GM18507 (cell line): ENCODE measurements at regions not wholly inside any gene's neighbourhood (a gene's known extent, or its start where the extent isn't known, plus 50 kb on each side); places are given as distances from the start of the nearest gene placed in this dataset.
A peak's percentile ranks its signal among the peaks of the same experiment; 100 is the strongest.

ENCODE experiments used
- DNase-seq: peaks from one replicate; pipeline ENCODE4 v3.0.0; 2011; ENCODE audit warnings: low read depth; ENCODE audit not compliant: insufficient read length; ENCODE audit errors: extremely low spot score
- FAIRE-seq: peaks from 2 replicates; lab custom pipeline; 2011; peaks lifted over from hg19 to GRCh38; lab: Jason Lieb, UNC

DNA sequence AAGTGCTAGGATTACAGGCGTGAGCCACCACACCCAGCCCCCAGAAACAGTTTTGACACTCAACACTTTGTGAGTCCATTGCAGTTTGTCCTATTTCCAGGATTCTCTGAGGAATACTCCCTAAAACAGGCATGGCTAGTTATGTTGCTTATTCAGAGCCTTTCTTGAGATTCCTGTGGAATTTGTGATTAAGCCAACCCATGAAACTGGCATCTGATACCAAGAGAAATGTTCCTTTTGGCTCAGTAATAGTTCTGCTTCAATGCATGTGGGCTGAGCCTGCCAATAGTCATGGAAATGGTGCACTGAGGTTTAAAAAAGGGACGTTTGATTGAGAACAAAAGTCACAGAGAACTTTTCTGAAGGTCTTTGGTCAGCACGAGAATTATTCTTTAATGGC is 241.7 kb downstream of the PPP1R2C start:
- DNase-seq (no peak), FAIRE-seq (no peak)

DNA sequence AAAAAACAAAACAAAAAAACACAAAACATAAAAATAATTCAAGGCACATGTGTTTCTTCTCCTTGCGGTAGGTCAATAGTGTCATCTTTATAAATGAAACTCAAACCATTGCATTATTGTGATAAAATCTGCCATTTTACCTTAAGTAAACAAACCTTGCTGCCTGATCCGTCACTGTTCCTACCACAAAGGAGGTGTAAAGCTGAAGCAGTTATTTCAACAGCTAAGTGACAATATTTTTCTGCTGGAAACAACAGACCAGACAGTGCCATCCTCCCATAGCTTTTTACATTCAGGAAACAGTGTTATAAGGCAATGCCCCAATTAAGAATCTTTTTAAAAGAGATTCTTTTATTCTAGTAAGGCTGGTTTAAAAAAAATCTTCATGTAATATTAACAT is 242.7 kb downstream of the PPP1R2C start:
- FAIRE-seq: no peak
- DNase-seq: no peak

DNA sequence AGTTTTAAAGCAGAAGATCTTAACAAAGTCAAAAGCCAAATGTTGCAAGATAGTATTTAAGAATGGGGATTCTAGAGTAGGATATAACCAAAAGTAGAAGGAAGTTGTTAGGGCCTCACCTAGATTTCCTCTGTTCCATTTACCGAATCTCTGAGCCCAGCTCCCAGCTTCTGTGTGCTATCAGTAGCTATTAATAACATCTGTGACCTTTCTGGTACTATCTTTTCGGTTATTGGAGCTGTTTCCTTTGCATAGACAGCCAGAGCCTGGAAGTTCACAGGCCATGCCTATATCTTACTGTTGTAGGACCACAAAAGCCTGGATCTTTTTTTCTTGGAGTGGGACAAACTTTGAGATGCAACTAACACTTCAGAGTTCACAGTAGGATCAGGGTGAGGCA is 244.2 kb downstream of the PPP1R2C start:
- DNase-seq: no peak
- FAIRE-seq: no peak

DNA sequence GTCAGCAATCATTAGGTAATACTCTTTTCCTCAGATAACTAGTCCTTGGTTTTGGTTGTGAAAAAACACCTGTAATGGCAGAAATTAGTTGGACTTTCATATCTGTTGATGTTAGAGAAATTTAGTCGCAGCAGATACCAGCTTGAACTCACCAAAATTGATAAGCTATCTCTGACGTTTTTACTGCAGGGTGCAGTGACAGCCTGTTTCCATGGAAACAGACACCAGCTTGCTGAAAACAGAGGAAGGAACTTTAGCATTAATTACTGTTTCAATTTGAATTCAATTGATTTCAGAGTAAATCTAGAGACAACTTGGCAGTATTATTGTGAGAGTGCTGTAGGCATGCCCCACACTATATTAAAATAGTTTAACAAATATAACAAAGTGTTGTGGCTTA is 246.5 kb downstream of the PPP1R2C start:
- no peak for DNase-seq
- no peak for FAIRE-seq

DNA sequence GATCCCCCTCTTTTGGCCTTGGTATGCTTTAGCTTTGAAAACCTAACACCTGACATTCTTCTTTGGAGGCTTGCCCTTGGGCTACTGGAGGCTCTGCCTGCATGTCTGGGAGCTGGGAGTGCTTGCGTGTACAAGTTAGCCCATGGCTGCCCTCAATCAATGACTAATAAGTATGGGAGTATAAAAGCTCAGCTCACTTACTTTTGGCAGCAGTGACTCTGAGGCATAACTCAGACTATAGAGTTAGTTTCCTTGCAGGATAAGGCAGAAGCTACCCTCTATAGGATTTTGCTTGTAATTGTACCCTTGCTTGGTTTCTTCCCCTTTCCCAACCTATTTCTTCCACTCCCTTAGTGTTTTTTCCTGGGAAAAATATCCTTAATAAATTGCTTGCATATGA is 247.9 kb downstream of the PPP1R2C start:
- FAIRE-seq (no peak), DNase-seq (no peak)

DNA sequence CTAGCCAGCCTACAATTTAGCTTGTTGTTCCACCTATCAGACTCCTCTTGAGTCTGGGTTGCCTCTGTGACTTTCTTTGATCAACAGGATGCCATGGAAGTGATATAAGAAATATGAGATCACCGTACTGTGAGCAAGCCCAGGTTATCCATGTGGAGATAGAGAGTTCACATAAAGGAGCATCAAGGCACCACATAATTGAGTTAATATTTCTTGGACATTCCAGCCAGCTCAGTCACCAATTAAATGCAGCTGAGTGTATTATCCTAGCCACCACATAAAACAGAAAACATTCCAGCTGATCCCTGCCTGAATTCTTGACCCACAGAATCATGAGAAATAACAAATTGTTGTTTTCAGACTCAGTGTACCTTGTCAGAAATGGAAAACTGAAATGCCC is 253.6 kb downstream of the PPP1R2C start:
- no peak for DNase-seq
- no peak for FAIRE-seq

- peak; percentile 24 for FAIRE-seq
These were observed 258.2 kb downstream of the PPP1R2C start for GRCh38 chrX:42519666-42520231.

DNA sequence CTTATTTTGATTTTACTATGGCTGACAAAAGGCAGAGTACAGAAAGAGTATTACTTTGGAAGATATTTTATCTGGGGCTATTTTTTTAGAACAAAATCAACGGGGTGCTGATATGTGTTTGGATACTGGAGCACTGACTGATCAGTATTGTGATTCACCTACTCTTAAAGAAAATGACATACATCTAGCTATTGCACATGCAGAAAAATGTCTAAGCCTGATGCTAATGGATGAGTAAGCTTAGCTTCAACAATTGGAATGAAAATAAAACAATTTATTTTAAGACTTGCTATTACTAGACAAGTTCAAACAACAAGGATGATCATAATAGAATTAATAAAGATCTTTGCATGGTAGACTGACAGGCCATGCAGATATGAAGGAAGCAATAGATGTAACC is 262.0 kb downstream of the PPP1R2C start:
- DNase-seq (no peak), FAIRE-seq (no peak)

More at GRCh38 chrX:42519666-42520231, 258.2 kb downstream of the PPP1R2C start:
- no peak for DNase-seq

GRCh38 chrX:42505016-42505415 is 272.9 kb downstream of the PPP1R2C start:
- no peak for DNase-seq
- no peak for FAIRE-seq

DNA sequence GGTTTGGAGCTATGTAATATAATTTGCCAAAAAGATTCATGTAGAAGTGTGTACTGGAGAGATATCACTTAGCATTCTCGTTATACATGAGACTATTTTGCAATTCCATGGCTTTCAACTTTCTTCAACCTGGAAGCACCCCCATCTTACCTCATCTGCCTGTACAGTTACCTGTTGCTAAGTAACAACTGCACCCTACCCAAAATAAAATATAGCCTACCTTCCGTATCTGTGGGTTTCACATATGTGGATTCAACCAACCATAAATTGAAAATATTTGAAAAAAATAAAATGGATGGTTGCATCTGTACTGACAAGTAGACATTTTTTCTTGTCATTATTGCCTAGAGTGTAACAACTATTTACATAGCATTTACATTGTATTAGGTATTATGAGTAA is 278.3 kb downstream of the PPP1R2C start:
- no peak for FAIRE-seq

GRCh38 chrX:42497356-42497755 is 280.6 kb downstream of the PPP1R2C start:
- DNase-seq (no peak), FAIRE-seq (no peak)

More for the DNA sequence above, 278.3 kb downstream of the PPP1R2C start:
- no peak for DNase-seq

- no peak for FAIRE-seq
- no peak for DNase-seq
These were observed 281.7 kb downstream of the PPP1R2C start for GRCh38 chrX:42496239-42496638.

DNA sequence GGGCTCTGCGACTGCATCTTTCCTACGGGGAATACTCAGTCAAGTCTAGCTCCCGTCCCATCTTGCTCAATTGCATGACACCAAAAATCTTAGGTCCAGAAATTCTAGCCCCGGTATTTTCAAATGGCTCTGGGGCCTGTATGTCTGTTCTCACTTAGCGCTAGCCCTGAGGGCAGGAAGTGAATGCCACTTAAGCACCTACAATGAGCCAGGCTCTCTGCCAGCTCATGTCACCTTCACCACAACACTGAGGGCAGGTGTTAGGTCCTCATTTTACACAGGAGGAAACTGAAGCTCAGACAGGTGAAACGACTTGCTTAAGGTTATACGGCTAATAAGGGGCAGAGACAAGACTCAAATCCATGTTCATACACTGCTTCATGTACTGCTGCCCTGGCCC is 282.8 kb downstream of the PPP1R2C start:
- no peak for DNase-seq
- no peak for FAIRE-seq

DNA sequence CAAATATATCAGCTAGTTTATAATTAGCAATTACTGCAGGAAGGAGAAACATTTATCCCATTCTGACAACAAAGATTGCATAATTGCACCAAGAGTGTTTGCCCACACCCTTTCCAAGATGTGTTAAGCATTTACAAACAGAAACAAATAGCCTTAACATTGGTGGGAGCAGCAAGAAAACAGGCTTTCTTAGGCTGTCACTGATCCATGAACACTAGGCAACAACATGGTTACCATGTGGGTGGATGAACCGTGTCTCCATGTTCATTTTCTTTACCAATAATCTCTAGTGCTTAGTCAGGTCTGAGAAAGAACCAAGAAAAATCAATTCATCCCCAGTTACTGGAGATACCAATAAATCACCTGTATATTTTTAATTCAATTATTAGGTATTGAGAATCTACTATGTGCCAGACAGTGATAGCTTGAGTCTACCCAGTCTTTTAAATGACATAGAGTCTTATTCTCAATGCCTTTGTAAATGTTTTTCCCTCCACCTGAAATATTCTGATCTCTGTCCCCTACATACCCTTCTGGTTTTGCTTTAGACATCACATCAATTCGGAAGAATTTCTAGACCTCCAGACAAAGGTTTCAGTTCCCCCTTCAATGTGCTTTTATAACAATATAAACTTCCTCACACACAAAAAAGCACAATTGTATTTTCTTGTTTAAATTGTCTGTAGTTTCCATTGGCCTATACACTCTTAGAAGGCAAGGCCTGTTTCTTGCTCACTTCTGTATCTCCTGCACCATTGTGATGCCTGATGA is 286.6 kb downstream of the PPP1R2C start:
- peak; percentile 36 for FAIRE-seq
- DNase-seq: no peak

GRCh38 chrX:42490111-42490510 is 287.9 kb downstream of the PPP1R2C start:
- no peak for DNase-seq
- FAIRE-seq: no peak

DNA sequence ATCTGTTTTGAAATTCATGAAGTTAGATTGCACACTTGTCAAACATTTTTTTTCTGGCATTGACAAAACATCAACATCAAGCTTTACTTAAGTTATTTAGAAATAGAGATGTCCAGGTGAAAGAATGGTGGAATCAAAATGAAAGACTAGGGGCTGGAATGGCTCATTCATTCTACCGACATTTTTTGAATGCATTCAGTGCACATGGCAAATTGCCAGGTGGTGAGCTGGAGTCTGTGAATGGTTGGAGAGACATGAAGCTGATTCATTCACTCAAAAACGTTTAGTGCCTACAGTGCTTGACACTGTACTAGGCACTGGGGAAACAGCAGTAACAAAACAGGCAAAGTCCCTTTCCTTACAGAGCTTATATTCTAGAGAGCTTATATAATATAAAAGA is 292.4 kb downstream of the PPP1R2C start:
- DNase-seq (no peak), FAIRE-seq (no peak)

GRCh38 chrX:42484233-42484632 is 293.7 kb downstream of the PPP1R2C start:
- DNase-seq: no peak
- FAIRE-seq: no peak

GRCh38 chrX:42477396-42477795 is 300.6 kb downstream of the PPP1R2C start:
- FAIRE-seq: no peak

GRCh38 chrX:42472727-42473126 is 305.2 kb downstream of the PPP1R2C start:
- no peak for FAIRE-seq
- DNase-seq: no peak

More at GRCh38 chrX:42477396-42477795, 300.6 kb downstream of the PPP1R2C start:
- no peak for DNase-seq

- DNase-seq (no peak), FAIRE-seq (no peak)
These were observed 311.5 kb downstream of the PPP1R2C start for GRCh38 chrX:42466332-42467046.

DNA sequence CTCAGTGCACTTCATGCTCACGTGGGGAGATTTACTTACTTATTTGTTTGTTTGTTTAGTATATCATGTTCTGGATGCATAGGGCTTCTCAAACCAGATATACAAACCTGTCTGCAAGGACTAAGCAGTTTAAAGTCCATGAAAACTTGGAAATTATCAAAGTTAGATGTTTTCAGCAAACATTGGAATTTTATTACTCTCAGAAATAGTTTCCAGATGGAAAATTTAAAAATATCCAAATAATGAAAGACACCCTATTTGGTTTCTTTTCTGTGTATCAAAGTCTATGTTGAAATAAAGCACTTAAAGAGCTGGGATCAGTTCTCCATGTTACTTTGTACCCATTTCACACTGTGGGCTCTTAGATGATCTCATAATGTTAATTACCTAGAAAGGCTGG is 312.1 kb downstream of the PPP1R2C start:
- FAIRE-seq (no peak), DNase-seq (no peak)
